CD14-positive monocyte (primary cell): ENCODE measurements at regions not wholly inside any gene's neighbourhood (a gene's known extent, or its start where the extent isn't known, plus 50 kb on each side); places are given as distances from the start of the nearest gene placed in this dataset.

ENCODE experiments used
- DNase-seq, 3 donors: peaks; one replicate each; pipeline ENCODE4 v3.0.0-alpha.2; 2011 to 2022
- H2AFZ ChIP-seq: 2 replicates; pipeline ENCODE4 v1.6.0; 2012; ENCODE audit warnings: mild to moderate bottlenecking, low read depth, low read length, inconsistent platforms; ENCODE audit not compliant: insufficient read depth, poor library complexity, severe bottlenecking
- H3K27ac ChIP-seq, 2 donors: 1 replicate in 1 of 2; 2 replicates in 1 of 2; pipeline ENCODE4 v1.5.1; 2012 to 2013; ENCODE audit warnings: low read length in 2 of 2, control low read depth in 1 of 2, inconsistent platforms in 1 of 2, low read depth in 1 of 2, mild to moderate bottlenecking in 1 of 2
- H3K27me3 ChIP-seq, 2 donors: one replicate each; pipeline versions ENCODE4 v1.6.0 to v1.6.1; 2011 to 2013; ENCODE audit warnings: low read length in 2 of 2; ENCODE audit not compliant: control insufficient read depth in 2 of 2, insufficient read depth in 2 of 2
- H3K36me3 ChIP-seq, 2 donors: replicated peaks in 1 of 2; 1 replicate in 1 of 2; 2 replicates in 1 of 2; pipeline versions ENCODE4 v1.5.1 to v1.6.1; 2012 to 2013; ENCODE audit warnings: low read length in 2 of 2, control low read depth in 1 of 2, inconsistent platforms in 1 of 2, mild to moderate bottlenecking in 1 of 2; ENCODE audit not compliant: insufficient read depth in 2 of 2, control insufficient read depth in 1 of 2
- H3K4me1 ChIP-seq, 2 donors: 1 replicate in 1 of 2; 2 replicates in 1 of 2; pipeline versions ENCODE4 v1.5.1 to v1.6.1; 2012 to 2013; ENCODE audit warnings: low read length in 2 of 2, control low read depth in 1 of 2, inconsistent platforms in 1 of 2, mild to moderate bottlenecking in 1 of 2, moderate library complexity in 1 of 2; ENCODE audit not compliant: insufficient read depth in 2 of 2, control insufficient read depth in 1 of 2
- H3K4me2 ChIP-seq: replicated peaks from 2 replicates; pipeline ENCODE3; 2012; ENCODE audit warnings: low read length, moderate library complexity, mild to moderate bottlenecking; ENCODE audit not compliant: poor library complexity, severe bottlenecking; ENCODE audit errors: extremely low read depth
- H3K4me3 ChIP-seq, 3 experiments: fragments of 200-600 bp in 1 of 3; sonication (generic) in 1 of 3; replicated peaks in 1 of 3; 1 replicate in 2 of 3; 2 replicates in 1 of 3; pipeline ENCODE4 v1.5.1; 2011 to 2013; ENCODE audit warnings: low read length in 3 of 3, mild to moderate bottlenecking in 3 of 3, control low read depth in 2 of 3, low read depth in 2 of 3, inconsistent platforms in 1 of 3, moderate library complexity in 1 of 3
- H3K79me2 ChIP-seq: 2 replicates; pipeline ENCODE4 v1.6.0; 2012; ENCODE audit warnings: mild to moderate bottlenecking, control low read depth, inconsistent platforms, low read length, moderate library complexity; ENCODE audit not compliant: insufficient read depth
- H3K9ac ChIP-seq: 2 replicates; pipeline ENCODE4 v1.6.0; 2017; ENCODE audit warnings: low read length, mild to moderate bottlenecking; ENCODE audit not compliant: insufficient read depth, poor library complexity, severe bottlenecking
- H3K9me3 ChIP-seq, 2 donors: replicated peaks in 1 of 2; 1 replicate in 1 of 2; 2 replicates in 1 of 2; pipeline versions ENCODE4 v1.5.1 to v1.6.1; 2012 to 2013; ENCODE audit warnings: low read length in 2 of 2, control low read depth in 1 of 2; ENCODE audit not compliant: control insufficient read depth in 1 of 2, insufficient read depth in 1 of 2
- H4K20me1 ChIP-seq: 2 replicates; pipeline ENCODE4 v1.6.0; 2012; ENCODE audit warnings: mild to moderate bottlenecking, low read length, control low read depth, moderate library complexity; ENCODE audit not compliant: insufficient read depth
- H3K27ac Mint-ChIP-seq, 7 donors: one replicate each; pipeline ENCODE4 v1.8.0; 2020; ENCODE audit warnings: mild to moderate bottlenecking in 7 of 7, mixed read lengths in 7 of 7, moderate library complexity in 6 of 7, inconsistent platforms in 2 of 7
- H3K27me3 Mint-ChIP-seq, 3 donors: one replicate each; pipeline ENCODE4 v1.8.0; 2021 to 2022; ENCODE audit warnings: low read depth in 3 of 3, mild to moderate bottlenecking in 3 of 3, mixed read lengths in 3 of 3, moderate library complexity in 3 of 3, inconsistent platforms in 1 of 3
- H3K36me3 Mint-ChIP-seq, 2 donors: one replicate each; pipeline ENCODE4 v1.8.0; 2020; ENCODE audit warnings: mixed read lengths in 2 of 2, inconsistent platforms in 1 of 2, mild to moderate bottlenecking in 1 of 2
- H3K4me1 Mint-ChIP-seq: one replicate; pipeline ENCODE4 v1.8.0; 2020; ENCODE audit warnings: mild to moderate bottlenecking, mixed read lengths
- H3K4me3 Mint-ChIP-seq, 2 donors: one replicate each; pipeline ENCODE4 v1.8.0; 2020; ENCODE audit warnings: mild to moderate bottlenecking in 2 of 2, mixed read lengths in 2 of 2, moderate library complexity in 1 of 2
- H3K9me3 Mint-ChIP-seq, 7 donors: one replicate each; pipeline ENCODE4 v1.8.0; 2020 to 2022; ENCODE audit warnings: mixed read lengths in 7 of 7, mild to moderate bottlenecking in 6 of 7, moderate library complexity in 6 of 7, inconsistent platforms in 2 of 7
- CTCF ChIP-seq: fragments of 200-600 bp; IDR thresholded peaks from one replicate; pipeline ENCODE4 v1.8.0; 2022; ENCODE audit warnings: antibody characterized with exemption, mild to moderate bottlenecking
- WGBS: methylation state at CpG from one replicate; pipeline ENCODE4 v1.1.5; 2013; ENCODE audit warnings: missing lambda C conversion rate; ENCODE audit not compliant: insufficient coverage; 5-methylcytosine and 5-hydroxymethylcytosine counted together
- intact Hi-C, 2 donors: fragments of 100-400 bp; cut with micrococcal nuclease; formaldehyde crosslinking; loops; one replicate each; pipeline versions ENCODE4 v1.15.0 to v1.15.1; 2023

GRCh38 chr7:115548756-115549155 lies 481.8 kb downstream of the TFEC start:
- peaks cover 0 to 4% (median 0%) of the 10 kb centered on the region in 3 donors for H3K27me3 Mint-ChIP-seq
- H4K20me1 ChIP-seq, result no peaks in the 10 kb centered on the region
- no peaks in the 10 kb centered on the region for H3K36me3 ChIP-seq
- H3K4me3 ChIP-seq, result no peak overlapping the region
- intact Hi-C loops, result no loop called here
- H3K79me2 ChIP-seq, result no peaks in the 10 kb centered on the region
- H3K9me3 ChIP-seq, result no peaks in the 10 kb centered on the region
- no peak overlapping the region for H3K9ac ChIP-seq
- H3K27ac Mint-ChIP-seq, result no peak overlapping the region
- H3K36me3 Mint-ChIP-seq, result no peaks in the 10 kb centered on the region
- H3K27ac ChIP-seq, result no peak overlapping the region
- H3K4me1 Mint-ChIP-seq, result no peaks in the 10 kb centered on the region
- H2AFZ ChIP-seq, result no peak overlapping the region
- peaks cover 0 to 2% (median 0%) of the 10 kb centered on the region in 7 donors for H3K9me3 Mint-ChIP-seq
- no peak overlapping the region for H3K4me3 Mint-ChIP-seq
- no peak for DNase-seq
- no peaks in the 10 kb centered on the region for H3K27me3 ChIP-seq
- H3K4me2 ChIP-seq, result no peak overlapping the region
- no peak for TF ChIP-seq CTCF
- WGBS, result 89% methylated on average over 1 of the region's 1 CpG
- no peaks in the 10 kb centered on the region for H3K4me1 ChIP-seq

- H3K27ac ChIP-seq, result no peak overlapping the region
- H3K36me3 ChIP-seq, result no peaks in the 10 kb centered on the region
- peaks cover 0 to 4% (median 0%) of the 10 kb centered on the region in 3 donors for H3K27me3 Mint-ChIP-seq
- peaks cover 0 to 2% (median 0%) of the 10 kb centered on the region in 7 donors for H3K9me3 Mint-ChIP-seq
- H2AFZ ChIP-seq, result no peak overlapping the region
- H3K4me1 Mint-ChIP-seq, result no peaks in the 10 kb centered on the region
- TF ChIP-seq CTCF, result no peak
- H4K20me1 ChIP-seq, result no peaks in the 10 kb centered on the region
- H3K79me2 ChIP-seq, result no peaks in the 10 kb centered on the region
- no peak overlapping the region for H3K4me2 ChIP-seq
- no peaks in the 10 kb centered on the region for H3K36me3 Mint-ChIP-seq
- no peak overlapping the region for H3K9ac ChIP-seq
- no peak overlapping the region for H3K27ac Mint-ChIP-seq
- H3K27me3 ChIP-seq, result no peaks in the 10 kb centered on the region
- no peak for DNase-seq
- H3K9me3 ChIP-seq, result no peaks in the 10 kb centered on the region
- H3K4me1 ChIP-seq, result no peaks in the 10 kb centered on the region
- no peak overlapping the region for H3K4me3 Mint-ChIP-seq
- no peak overlapping the region for H3K4me3 ChIP-seq
- intact Hi-C loops, result no loop called here
Measured at GRCh38 chr7:115546790-115547189, 483.8 kb downstream of the TFEC start.
